Neural cell (in vitro differentiated cells): ENCODE measurements at regions not wholly inside any gene's neighbourhood (a gene's known extent, or its start where the extent isn't known, plus 50 kb on each side); places are given as distances from the start of the nearest gene placed in this dataset.

ENCODE experiments used
- CTCF ChIP-seq: fragments of 450-650 bp; IDR thresholded peaks from 2 replicates; pipeline ENCODE4 v1.5.1; 2014; ENCODE audit warnings: antibody characterized with exemption, mild to moderate bottlenecking, moderate library complexity; ENCODE audit not compliant: poor library complexity, severe bottlenecking
- EP300 ChIP-seq: fragments of 450-650 bp; conservative IDR thresholded peaks from 2 replicates; pipeline ENCODE4 v1.6.1; 2014; ENCODE audit warnings: antibody characterized with exemption, mild to moderate bottlenecking, moderate library complexity; ENCODE audit not compliant: poor library complexity, severe bottlenecking
- TAF1 ChIP-seq: IDR thresholded peaks from 2 replicates; pipeline ENCODE4 v1.6.1; 2012; ENCODE audit warnings: low read depth

- TF ChIP-seq CTCF (no peak), EP300 (no peak), TAF1 (no peak)
These were observed 341.0 kb downstream of the SEC14L1 start for GRCh38 chr17:77481476-77482374.
